ENCODE measurements at regions not wholly inside any gene's neighbourhood (a gene's known extent, or its start where the extent isn't known, plus 50 kb on each side); places are given as distances from the start of the nearest gene placed in this dataset.

DNA sequence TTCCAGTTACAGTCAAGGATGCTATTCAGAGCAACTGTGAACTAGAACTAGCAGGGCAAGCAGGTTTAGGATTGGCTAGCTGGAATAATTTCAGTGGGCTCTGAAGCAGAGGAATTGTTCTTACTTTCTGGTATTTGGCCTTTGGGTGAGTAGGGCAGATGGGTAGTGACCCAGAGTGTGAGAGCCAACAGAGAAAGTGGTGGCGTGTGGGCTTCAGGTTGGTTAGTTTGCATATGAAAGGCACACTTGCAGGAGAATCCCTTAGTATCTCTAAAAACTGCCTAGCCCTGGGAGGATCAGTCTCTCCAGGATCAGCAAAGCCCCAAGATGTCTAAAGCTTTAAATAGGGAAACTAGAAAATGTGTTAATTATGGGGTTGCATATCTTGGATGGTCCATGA, 67.6 kb upstream of the LRRC8B start:
- Histone ChIP-seq H3K9me1 (ENCODE audit: control insufficient read depth, insufficient read depth, low read length) (no peaks in the 10 kb centered on the region), H3K4me3 (no peak overlapping the region), H3K27me3 (ENCODE audit: control insufficient read depth in 2 of 2, insufficient read depth in 2 of 2, low read length in 2 of 2) (no peaks in the 10 kb centered on the region; a peak in 1 of 5 replicates), H3K79me2 (ENCODE audit: control insufficient read depth, insufficient read depth, low read length) (no peaks in the 10 kb centered on the region), H3K36me3 (ENCODE audit: control insufficient read depth, insufficient read depth, low read length) (no peaks in the 10 kb centered on the region), H3K9me3 (replicated peaks; ENCODE audit: control insufficient read depth, insufficient read depth, low read depth, low read length) (no peaks in the 10 kb centered on the region), H2AFZ (ENCODE audit: low read depth, low read length) (no peak overlapping the region), H3K4me2 (ENCODE audit: insufficient read depth, low read length) (no peak overlapping the region), H3K9ac (ENCODE audit: insufficient read depth in 1 of 2, low read depth in 2 of 2, low read length in 2 of 2) (no peak overlapping the region), H3K27ac (ENCODE audit: extremely low read depth, low read depth, low read length) (no peak overlapping the region), H4K20me1 (replicated peaks; ENCODE audit: control insufficient read depth, insufficient read depth, low read length) (no peaks in the 10 kb centered on the region), H3K4me1 (replicated peaks in 1 of 2; ENCODE audit: control insufficient read depth in 2 of 2, insufficient read depth in 2 of 2, low read length in 2 of 2) (no peaks in the 10 kb centered on the region)
- 0% methylated on average over 1 of the region's 1 CpG for WGBS (ENCODE audit: insufficient coverage, low coverage, missing lambda C conversion rate)
- ATAC-seq (no peak), DNase-seq (ENCODE audit: extremely low read depth in 1 of 4, low spot score in 3 of 4) (no peak), FAIRE-seq (no peak)
- intact Hi-C loops (cut with micrococcal nuclease), result loop anchor here (10.0 kb wide), 1 partner anchor 102 kb away; no protein-coding TSS in a partner anchor
- ChIA-PET POLR2A (interaction anchor here (0.6 kb wide), 1 partner anchor 10 kb away, joined by 4 read pairs; no protein-coding TSS in a partner anchor), CTCF (ENCODE audit: low intra/inter-chr PET ratio) (no interaction called here)
- in situ Hi-C loops (cut with MboI), result no loop called here
- BruUV-seq (replicated peaks), result no TSS peak
- TF ChIP-seq CTBP1 (IDR thresholded peaks at IDR 0.05; ENCODE audit: borderline replicate concordance), result no peak
- no peak for TF ChIP-seq ZNF282 (CRISPR knock-in tag; IDR thresholded peaks at IDR 0.05)
- no peak for TF ChIP-seq RBM14 (IDR thresholded peaks at IDR 0.05; ENCODE audit: borderline replicate concordance, insufficient read depth, low read depth, low read length)
- TF ChIP-seq, protein P1, sequence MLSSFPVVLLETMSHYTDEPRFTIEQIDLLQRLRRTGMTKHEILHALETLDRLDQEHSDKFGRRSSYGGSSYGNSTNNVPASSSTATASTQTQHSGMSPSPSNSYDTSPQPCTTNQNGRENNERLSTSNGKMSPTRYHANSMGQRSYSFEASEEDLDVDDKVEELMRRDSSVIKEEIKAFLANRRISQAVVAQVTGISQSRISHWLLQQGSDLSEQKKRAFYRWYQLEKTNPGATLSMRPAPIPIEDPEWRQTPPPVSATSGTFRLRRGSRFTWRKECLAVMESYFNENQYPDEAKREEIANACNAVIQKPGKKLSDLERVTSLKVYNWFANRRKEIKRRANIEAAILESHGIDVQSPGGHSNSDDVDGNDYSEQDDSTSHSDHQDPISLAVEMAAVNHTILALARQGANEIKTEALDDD (IDR thresholded peaks at IDR 0.05), result no peak
- TF ChIP-seq, protein P2, sequence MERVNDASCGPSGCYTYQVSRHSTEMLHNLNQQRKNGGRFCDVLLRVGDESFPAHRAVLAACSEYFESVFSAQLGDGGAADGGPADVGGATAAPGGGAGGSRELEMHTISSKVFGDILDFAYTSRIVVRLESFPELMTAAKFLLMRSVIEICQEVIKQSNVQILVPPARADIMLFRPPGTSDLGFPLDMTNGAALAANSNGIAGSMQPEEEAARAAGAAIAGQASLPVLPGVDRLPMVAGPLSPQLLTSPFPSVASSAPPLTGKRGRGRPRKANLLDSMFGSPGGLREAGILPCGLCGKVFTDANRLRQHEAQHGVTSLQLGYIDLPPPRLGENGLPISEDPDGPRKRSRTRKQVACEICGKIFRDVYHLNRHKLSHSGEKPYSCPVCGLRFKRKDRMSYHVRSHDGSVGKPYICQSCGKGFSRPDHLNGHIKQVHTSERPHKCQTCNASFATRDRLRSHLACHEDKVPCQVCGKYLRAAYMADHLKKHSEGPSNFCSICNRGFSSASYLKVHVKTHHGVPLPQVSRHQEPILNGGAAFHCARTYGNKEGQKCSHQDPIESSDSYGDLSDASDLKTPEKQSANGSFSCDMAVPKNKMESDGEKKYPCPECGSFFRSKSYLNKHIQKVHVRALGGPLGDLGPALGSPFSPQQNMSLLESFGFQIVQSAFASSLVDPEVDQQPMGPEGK (CRISPR knock-in tag; IDR thresholded peaks at IDR 0.05; ENCODE audit: borderline replicate concordance), result no peak
- TF ChIP-seq C11orf30 (IDR thresholded peaks at IDR 0.05; ENCODE audit: low read depth), result no peak
- TF ChIP-seq SMARCE1 (IDR thresholded peaks at IDR 0.05), result no peak
- no peak for TF ChIP-seq PHB2 (IDR thresholded peaks at IDR 0.05; ENCODE audit: low read depth)
- TF ChIP-seq, protein P3, sequence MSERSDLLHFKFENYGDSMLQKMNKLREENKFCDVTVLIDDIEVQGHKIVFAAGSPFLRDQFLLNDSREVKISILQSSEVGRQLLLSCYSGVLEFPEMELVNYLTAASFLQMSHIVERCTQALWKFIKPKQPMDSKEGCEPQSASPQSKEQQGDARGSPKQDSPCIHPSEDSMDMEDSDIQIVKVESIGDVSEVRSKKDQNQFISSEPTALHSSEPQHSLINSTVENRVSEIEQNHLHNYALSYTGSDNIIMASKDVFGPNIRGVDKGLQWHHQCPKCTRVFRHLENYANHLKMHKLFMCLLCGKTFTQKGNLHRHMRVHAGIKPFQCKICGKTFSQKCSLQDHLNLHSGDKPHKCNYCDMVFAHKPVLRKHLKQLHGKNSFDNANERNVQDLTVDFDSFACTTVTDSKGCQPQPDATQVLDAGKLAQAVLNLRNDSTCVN (CRISPR knock-in tag; IDR thresholded peaks at IDR 0.05), result no peak
- no peak for TF ChIP-seq CHCHD3 (CRISPR knock-in tag; IDR thresholded peaks at IDR 0.05)
- no peak for TF ChIP-seq SETDB1 (IDR thresholded peaks at IDR 0.05; ENCODE audit: low read length)
- TF ChIP-seq RBM17 (IDR thresholded peaks at IDR 0.05; ENCODE audit: borderline replicate concordance, low read depth, low read length), result no peak

All from K562 (cell line).